A673 (cell line): ENCODE measurements at regions not wholly inside any gene's neighbourhood (a gene's known extent, or its start where the extent isn't known, plus 50 kb on each side); places are given as distances from the start of the nearest gene placed in this dataset.

Source experiments
- CTCF ChIP-seq: fragments of 300-800, 200-600 bp; sonication (generic); conservative IDR thresholded peaks from 2 replicates; pipeline ENCODE4 v1.5.1; 2017; ENCODE audit warnings: low read depth, mild to moderate bottlenecking, antibody characterized with exemption, low read length, moderate library complexity, mixed read lengths
- EZH2 ChIP-seq: fragments of 200-600 bp; sonication (generic); IDR thresholded peaks from 2 replicates; pipeline ENCODE4 v1.6.1; 2017; ENCODE audit warnings: borderline replicate concordance, low read depth, mild to moderate bottlenecking, mixed read lengths, antibody characterized with exemption, low read length; ENCODE audit not compliant: poor library complexity, severe bottlenecking

DNA sequence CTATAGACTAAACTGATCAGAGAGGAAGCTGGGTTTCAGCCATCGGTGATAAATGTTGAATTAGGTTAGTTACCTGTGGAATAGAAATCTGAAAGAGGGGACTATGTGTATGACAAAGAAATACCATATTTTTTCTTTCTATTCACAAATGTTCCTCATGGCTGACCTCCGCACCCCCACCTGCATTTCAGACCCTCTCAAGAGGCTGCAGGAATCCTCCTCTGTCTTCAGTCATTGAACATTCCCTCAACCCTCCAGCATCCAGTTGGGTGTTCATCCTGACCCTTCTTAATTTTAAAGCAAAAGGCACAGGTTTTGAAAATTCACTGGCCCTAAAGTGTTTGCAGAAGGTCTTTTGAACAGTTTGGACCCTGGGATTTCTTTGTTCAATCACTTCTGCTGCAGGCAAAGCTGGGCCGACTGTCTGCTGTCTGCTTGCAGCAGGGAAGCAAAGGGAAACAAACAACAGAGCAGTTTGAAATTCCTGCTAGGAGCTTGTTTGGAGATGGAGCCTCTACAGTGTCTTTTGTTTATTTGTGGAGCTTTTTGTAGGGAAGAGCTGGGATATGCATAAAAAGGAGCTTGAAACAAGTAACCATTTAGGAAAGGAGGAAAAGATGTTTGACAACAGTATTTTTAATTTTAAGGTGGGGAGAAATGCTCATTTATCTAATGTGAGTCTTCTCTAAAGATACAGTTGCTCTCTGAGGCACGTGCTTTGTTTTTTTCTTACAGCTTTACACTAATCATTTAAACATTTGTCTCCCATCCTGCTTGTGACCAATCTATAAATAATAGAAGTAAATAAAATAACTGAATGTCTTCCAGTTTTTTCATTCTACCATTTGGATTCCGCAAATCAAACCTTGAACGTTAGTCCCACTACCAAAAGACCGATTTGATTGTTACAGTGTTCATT, 213.3 kb upstream of the MMADHC start:
- no peak for TF ChIP-seq CTCF
- TF ChIP-seq EZH2: no peak
